Right renal cortex interstitium (tissue), 3 donors: ENCODE measurements at regions not wholly inside any gene's neighbourhood (a gene's known extent, or its start where the extent isn't known, plus 50 kb on each side); places are given as distances from the start of the nearest gene placed in this dataset.
"Not testable (repeated sequence)": the region's sequence is repeated elsewhere in the genome, so short reads cannot be mapped to it uniquely, and the experiment has no call there.

Experiments
- DNase-seq, 3 donors: peaks; one replicate each; pipeline ENCODE4 v3.0.0-alpha.2; 2013; ENCODE audit warnings: low read depth in 3 of 3, low spot score in 2 of 3

DNA sequence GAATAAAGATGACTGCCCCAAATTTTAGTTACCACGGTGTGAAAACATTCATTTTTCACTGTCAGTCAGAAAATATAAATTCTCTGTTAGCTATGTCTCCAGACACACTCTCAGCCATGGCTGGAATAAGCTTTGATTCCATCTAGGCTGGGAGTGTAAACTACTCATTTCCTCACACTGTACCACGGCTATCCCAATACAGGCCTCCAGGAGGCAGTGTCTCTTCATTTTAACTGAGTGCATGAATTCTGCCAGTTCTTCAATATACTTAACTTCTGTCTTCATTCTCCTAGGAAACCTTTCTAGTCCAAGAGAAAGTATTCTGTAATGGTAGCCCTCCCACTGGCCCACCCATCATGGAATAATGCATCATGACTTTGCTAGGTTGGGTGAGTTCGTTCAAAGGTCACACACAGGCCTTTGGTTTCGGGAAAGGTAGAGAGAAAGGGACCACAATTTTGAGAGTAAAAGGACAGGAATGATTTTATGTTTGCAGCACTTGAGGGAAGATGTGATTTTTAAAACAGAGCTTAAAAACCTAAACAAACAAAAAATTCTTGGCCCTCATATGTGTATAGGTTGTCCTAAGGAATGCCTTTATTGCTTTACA lies 381.1 kb downstream of the SEC23A start:
- DNase-seq = peak; percentile 44 to 53 (median 50)

DNA sequence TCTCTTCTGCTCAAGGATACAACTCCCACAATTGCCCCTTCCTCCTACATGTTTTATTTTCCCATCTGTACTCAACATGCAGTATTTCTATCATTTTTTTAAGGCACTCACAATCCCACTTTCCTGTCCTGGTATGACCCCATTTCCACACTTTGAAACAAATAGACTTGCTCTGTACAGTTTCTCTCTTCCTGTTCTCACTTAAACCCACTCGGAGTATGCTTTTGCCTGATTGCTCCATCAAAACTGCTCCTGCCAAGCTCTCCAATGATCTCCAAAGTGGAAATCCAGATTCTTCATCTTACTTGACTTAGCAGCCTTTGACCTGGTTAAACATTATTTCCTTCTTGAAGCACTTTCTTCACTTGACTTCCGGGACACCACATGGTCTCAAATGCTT lies 384.5 kb downstream of the SEC23A start:
- DNase-seq = no peak

DNA sequence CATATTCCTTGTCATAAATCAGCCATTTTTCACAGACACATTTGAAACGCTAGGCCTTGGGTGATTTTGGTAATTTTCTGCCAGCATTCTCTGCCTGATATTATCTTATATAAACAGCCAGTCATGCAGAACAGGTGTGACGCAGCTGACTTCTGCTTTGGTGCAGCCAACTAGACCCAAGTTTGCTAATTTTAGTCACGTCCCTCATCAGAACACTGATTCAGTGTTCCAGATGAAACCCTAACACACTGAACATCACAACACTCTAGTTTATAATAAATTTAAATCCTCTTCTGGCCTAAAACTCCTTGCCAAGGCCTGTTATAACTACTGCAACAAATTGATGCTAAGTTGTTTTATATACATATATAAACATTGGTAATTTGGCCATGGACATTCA lies 386.1 kb downstream of the SEC23A start:
- DNase-seq = no peak

DNA sequence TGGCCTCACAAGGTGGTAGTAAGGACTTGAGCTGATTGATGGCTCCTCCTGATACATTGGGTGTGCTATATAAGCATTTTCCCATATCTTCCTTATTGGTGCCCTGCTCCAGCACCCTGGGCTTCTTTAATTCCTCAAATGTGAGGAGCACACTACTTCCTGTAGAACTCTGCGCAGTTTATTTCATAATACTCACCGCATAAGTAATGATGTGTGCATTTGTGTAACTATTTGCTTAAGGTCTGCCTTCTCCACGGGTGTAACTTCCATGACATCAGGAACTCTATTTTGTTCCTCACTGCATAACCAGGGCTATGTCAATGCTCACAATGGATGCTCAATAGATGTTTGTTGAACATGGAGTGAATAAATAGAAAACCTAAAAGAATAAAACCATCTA lies 392.2 kb downstream of the SEC23A start:
- no peak for DNase-seq

DNA sequence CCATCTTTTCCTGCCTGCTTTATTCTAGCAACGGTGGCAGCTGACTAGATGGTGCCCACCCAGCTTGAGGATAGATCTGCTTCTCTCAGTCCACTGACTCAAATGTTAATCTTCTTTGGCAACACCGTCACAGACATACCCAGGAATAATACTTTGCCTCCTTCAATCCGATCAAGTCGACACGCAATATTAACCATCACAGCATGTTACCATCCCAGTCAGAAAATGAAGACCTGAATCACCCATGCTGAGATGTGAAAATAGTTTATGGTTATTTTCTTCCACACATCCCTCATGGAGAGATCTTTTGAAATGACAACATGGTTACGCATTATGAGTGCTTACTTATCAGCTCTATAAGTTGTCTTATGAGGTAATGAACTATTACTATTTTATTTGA lies 392.8 kb downstream of the SEC23A start:
- DNase-seq = no peak

GRCh38 chr14:38705220-38705619 lies 397.8 kb downstream of the SEC23A start:
- DNase-seq = no peak

- DNase-seq = no peak
Observed at GRCh38 chr14:38704220-38704619, 398.8 kb downstream of the SEC23A start.

DNA sequence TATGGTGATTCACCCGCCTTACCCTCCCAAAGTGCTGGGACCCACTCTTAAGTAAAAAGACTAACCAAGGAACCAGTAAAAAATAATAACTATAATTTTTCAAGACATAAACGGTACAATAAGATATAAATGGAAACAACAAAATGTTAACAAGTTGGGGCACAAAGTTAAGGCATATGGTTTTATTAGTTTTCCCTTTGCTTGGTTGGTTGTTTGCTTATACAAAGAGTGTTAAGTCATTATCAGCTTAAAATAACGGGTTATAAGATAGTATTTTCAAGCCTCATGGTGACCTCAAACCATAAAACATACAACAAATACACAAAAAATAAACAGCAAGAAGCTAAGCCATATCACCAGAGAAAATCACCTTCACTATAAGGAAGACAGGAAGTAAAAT lies 406.1 kb downstream of the SEC23A start:
- no peak for DNase-seq

- no peak for DNase-seq
Observed at GRCh38 chr14:38693423-38693822, 409.6 kb downstream of the SEC23A start.

GRCh38 chr14:38669027-38669426 lies 413.1 kb upstream of the CLEC14A start:
- DNase-seq = no peak

DNA sequence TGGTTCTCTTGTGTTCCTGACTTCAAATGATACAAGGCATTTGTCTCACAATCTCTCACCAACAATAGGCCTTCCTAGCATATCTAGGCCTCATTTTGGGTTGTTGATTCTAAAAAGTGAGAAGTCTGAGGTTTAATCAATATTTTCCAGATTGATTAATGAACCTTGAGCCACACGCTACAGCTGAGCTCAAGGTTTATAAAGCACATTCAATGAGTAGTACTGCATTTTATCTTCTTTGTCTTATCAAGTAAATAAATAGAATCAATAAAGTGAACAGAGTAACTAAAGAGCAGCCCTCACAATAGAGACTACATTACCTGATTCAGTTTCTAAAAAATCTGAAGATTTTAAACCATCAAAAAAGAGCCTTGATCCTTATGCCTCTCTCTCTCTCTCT lies 407.5 kb upstream of the CLEC14A start:
- DNase-seq = no peak

- DNase-seq = no peak
Observed at GRCh38 chr14:38662781-38663180, 406.9 kb upstream of the CLEC14A start.

DNA sequence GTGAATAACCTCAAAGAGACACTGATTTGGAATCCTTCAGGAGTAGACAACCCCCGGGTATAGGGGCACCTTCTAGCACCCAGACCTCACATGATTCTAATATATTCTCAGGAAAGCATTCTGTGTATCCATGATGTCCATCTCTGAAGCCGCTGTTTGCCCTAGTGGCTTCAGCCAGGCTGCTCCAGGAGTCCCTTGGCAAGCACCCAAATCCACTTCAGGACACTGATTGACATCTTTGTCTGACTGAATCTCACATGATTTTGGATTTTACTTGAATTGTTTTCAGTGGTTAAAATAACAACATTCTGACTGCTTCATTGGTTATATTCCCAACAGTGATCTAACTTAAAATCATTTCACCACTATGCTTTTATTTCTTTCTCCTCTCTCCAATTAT lies 390.5 kb upstream of the CLEC14A start:
- DNase-seq = no peak

DNA sequence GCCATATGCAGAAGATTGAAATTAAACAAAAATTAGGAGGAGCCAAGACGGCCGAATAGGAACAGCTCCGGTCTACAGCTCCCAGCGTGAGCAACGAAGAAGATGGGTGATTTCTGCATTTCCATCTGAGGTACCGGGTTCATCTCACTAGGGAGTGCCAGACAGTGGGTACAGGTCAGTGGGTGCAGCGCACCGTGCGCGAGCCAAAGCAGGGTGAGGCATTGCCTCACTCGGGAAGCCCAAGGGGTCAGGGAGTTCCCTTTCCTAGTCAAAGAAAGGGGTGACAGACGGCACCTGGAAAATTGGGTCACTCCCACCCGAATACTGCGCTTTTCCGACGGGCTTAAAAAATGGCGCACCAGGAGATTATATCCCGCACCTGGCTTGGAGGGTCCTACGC lies 379.0 kb upstream of the CLEC14A start:
- not testable (repeated sequence) for DNase-seq

- DNase-seq = no peak
Observed at GRCh38 chr14:38629412-38629811, 373.5 kb upstream of the CLEC14A start.

DNA sequence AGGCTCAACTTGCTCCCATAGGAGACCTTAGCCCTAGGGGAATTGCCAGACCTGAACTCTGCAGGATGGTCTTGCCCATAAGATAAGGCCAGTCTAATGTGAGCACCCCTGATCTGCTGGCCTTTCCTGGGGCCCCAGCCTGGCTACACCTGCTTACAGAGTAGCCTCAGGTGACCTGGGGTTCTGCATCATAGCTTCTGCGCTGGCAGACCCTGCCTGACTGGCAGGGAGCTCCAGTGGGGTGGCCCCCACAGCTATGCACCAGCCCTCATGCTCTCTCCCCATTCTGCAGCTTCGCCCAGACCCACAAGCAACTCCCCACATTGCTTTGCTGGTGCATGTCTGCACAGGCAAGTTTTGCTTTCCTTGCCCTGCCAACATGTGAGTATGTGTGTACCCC lies 371.3 kb upstream of the CLEC14A start:
- no peak for DNase-seq

- no peak for DNase-seq
Observed at GRCh38 chr14:38623661-38624060, 367.8 kb upstream of the CLEC14A start.

GRCh38 chr14:38618514-38618913 lies 362.6 kb upstream of the CLEC14A start:
- no peak for DNase-seq

DNA sequence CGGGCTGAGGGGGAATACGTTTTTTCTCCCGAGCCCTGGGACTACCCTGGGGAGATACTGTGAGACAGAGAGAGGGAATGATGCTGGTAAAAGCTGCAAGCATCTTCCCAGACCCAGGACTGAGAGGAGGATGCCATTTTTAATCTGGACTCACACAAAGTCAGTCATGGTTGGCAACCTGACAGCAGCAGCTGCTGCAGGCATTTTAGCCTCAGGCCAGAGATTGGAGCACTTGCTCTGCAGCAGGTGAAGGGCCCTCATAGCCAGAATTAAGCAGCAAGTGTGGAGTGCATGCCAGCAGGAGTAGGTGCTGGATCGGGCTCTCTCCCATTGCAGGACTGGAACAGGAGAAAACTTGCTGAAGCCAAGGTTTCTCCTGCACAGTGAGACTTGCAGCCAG lies 361.1 kb upstream of the CLEC14A start:
- DNase-seq = no peak

GRCh38 chr14:38611928-38612327 lies 356.0 kb upstream of the CLEC14A start:
- no peak for DNase-seq

DNA sequence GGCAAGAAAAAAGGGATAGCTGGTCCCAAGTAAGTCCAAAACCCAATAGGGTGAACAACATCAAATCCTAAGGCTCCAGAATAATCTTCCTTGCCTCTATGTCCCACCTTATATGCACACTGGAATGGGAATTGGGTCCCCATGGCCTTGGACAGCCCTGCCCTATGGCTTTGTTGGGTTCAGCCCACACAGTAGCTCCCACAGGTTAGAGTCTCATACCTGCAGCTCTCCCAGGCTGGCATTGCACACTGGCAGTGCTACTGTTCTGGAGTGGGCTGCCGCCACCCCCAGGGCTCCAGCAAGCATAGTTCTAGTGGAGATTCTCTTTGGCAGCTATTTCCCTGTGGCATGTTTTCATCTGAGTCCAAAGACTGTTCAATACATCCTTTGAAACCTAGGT lies 352.4 kb upstream of the CLEC14A start:
- DNase-seq = no peak

DNA sequence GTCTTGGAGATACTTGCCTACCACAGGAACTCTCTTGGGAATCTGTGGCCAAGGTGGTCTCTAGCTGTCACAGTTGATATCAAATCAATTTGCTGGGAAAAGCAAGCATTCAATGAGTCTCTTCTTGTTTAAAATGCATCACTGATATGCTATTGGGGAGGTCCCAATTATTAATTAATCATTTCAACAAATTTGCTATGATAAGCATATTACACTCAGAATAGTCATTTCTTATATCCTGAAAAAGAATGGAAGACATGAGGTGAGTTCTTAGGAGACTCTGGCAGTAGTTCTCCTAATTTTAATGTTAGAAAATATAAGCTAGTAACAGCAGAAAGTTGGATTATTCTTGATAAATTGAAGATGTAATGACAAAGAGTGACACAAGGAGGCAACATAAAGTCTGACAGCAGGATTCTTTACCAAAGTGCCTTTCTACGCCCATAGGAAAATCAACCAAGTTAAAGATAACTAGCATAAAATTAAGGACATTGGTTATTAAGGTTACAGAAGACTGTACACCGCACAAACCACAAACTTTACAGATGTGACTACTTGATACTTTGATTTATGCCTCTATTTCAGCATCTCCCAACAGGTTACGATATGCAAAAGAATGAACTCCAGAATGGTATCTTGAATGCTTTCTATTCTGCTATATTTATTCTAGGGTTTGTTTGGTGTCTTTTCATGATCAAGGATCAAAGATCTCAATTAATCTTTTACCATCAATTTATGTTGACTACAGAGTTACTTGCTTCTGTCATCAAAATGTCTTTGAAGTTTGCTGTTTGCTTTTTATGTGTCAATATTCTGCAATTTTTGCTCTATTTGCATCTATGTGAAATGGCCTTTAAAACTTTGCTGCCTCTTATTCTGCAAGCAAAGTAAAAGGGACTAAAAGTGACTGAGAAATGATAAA lies 349.6 kb upstream of the CLEC14A start:
- DNase-seq = no peak
